ENCODE measurements at regions not wholly inside any gene's neighbourhood (a gene's known extent, or its start where the extent isn't known, plus 50 kb on each side); places are given as distances from the start of the nearest gene placed in this dataset.

DNA sequence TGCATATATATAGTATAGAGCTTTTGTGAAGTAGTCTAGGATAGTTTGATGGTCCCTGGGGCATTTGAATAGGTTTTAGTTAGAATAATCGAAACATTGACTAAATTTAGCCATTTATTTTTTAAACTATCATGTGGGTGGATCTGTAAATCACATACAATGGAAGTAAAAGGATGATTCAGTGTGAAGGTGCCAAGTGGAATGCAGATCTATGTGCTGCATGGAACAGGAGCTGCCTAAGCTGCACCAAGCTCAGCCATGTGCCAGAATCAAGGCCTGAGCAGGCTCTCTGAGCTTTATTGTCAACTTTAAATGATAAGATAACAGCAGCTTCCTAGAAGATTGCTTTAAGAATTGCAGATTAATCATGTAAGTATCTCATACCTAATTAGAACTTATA lies 1996.2 kb upstream of the PIK3C3 start:
- no peak overlapping the region for H3K4me3 Mint-ChIP-seq
- TF ChIP-seq, protein P1, sequence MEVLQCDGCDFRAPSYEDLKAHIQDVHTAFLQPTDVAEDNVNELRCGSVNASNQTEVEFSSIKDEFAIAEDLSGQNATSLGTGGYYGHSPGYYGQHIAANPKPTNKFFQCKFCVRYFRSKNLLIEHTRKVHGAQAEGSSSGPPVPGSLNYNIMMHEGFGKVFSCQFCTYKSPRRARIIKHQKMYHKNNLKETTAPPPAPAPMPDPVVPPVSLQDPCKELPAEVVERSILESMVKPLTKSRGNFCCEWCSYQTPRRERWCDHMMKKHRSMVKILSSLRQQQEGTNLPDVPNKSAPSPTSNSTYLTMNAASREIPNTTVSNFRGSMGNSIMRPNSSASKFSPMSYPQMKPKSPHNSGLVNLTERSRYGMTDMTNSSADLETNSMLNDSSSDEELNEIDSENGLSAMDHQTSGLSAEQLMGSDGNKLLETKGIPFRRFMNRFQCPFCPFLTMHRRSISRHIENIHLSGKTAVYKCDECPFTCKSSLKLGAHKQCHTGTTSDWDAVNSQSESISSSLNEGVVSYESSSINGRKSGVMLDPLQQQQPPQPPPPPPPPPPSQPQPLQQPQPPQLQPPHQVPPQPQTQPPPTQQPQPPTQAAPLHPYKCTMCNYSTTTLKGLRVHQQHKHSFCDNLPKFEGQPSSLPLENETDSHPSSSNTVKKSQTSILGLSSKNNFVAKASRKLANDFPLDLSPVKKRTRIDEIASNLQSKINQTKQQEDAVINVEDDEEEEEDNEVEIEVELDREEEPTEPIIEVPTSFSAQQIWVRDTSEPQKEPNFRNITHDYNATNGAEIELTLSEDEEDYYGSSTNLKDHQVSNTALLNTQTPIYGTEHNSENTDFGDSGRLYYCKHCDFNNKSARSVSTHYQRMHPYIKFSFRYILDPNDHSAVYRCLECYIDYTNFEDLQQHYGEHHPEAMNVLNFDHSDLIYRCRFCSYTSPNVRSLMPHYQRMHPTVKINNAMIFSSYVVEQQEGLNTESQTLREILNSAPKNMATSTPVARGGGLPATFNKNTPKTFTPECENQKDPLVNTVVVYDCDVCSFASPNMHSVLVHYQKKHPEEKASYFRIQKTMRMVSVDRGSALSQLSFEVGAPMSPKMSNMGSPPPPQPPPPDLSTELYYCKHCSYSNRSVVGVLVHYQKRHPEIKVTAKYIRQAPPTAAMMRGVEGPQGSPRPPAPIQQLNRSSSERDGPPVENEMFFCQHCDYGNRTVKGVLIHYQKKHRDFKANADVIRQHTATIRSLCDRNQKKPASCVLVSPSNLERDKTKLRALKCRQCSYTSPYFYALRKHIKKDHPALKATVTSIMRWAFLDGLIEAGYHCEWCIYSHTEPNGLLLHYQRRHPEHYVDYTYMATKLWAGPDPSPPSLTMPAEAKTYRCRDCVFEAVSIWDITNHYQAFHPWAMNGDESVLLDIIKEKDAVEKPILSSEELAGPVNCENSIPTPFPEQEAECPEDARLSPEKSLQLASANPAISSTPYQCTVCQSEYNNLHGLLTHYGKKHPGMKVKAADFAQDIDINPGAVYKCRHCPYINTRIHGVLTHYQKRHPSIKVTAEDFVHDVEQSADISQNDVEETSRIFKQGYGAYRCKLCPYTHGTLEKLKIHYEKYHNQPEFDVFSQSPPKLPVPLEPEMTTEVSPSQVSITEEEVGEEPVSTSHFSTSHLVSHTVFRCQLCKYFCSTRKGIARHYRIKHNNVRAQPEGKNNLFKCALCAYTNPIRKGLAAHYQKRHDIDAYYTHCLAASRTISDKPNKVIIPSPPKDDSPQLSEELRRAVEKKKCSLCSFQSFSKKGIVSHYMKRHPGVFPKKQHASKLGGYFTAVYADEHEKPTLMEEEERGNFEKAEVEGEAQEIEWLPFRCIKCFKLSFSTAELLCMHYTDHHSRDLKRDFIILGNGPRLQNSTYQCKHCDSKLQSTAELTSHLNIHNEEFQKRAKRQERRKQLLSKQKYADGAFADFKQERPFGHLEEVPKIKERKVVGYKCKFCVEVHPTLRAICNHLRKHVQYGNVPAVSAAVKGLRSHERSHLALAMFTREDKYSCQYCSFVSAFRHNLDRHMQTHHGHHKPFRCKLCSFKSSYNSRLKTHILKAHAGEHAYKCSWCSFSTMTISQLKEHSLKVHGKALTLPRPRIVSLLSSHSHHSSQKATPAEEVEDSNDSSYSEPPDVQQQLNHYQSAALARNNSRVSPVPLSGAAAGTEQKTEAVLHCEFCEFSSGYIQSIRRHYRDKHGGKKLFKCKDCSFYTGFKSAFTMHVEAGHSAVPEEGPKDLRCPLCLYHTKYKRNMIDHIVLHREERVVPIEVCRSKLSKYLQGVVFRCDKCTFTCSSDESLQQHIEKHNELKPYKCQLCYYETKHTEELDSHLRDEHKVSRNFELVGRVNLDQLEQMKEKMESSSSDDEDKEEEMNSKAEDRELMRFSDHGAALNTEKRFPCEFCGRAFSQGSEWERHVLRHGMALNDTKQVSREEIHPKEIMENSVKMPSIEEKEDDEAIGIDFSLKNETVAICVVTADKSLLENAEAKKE (CRISPR knock-in tag; IDR thresholded peaks at IDR 0.05) = no peak
- no peak for TF ChIP-seq JUNB (IDR thresholded peaks at IDR 0.05; ENCODE audit: unreplicated experiment)
- TF ChIP-seq, protein P2, sequence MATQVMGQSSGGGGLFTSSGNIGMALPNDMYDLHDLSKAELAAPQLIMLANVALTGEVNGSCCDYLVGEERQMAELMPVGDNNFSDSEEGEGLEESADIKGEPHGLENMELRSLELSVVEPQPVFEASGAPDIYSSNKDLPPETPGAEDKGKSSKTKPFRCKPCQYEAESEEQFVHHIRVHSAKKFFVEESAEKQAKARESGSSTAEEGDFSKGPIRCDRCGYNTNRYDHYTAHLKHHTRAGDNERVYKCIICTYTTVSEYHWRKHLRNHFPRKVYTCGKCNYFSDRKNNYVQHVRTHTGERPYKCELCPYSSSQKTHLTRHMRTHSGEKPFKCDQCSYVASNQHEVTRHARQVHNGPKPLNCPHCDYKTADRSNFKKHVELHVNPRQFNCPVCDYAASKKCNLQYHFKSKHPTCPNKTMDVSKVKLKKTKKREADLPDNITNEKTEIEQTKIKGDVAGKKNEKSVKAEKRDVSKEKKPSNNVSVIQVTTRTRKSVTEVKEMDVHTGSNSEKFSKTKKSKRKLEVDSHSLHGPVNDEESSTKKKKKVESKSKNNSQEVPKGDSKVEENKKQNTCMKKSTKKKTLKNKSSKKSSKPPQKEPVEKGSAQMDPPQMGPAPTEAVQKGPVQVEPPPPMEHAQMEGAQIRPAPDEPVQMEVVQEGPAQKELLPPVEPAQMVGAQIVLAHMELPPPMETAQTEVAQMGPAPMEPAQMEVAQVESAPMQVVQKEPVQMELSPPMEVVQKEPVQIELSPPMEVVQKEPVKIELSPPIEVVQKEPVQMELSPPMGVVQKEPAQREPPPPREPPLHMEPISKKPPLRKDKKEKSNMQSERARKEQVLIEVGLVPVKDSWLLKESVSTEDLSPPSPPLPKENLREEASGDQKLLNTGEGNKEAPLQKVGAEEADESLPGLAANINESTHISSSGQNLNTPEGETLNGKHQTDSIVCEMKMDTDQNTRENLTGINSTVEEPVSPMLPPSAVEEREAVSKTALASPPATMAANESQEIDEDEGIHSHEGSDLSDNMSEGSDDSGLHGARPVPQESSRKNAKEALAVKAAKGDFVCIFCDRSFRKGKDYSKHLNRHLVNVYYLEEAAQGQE (IDR thresholded peaks at IDR 0.05; ENCODE audit: unreplicated experiment) = no peak
- TF ChIP-seq ZNF331 (CRISPR knock-in tag; IDR thresholded peaks at IDR 0.05; ENCODE audit: low read depth) = no peak
- TF ChIP-seq, protein P3, sequence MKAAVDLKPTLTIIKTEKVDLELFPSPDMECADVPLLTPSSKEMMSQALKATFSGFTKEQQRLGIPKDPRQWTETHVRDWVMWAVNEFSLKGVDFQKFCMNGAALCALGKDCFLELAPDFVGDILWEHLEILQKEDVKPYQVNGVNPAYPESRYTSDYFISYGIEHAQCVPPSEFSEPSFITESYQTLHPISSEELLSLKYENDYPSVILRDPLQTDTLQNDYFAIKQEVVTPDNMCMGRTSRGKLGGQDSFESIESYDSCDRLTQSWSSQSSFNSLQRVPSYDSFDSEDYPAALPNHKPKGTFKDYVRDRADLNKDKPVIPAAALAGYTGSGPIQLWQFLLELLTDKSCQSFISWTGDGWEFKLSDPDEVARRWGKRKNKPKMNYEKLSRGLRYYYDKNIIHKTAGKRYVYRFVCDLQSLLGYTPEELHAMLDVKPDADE (IDR thresholded peaks at IDR 0.05) = no peak
- no peak for TF ChIP-seq POLR2AphosphoS5 (IDR thresholded peaks at IDR 0.05; ENCODE audit: low read depth)
- no peak for TF ChIP-seq CREB1 (CRISPR knock-in tag; IDR thresholded peaks at IDR 0.05; ENCODE audit: low read depth)
- TF ChIP-seq STAT1 (IDR thresholded peaks at IDR 0.05; ENCODE audit: unreplicated experiment) = no peak
- no peak for TF ChIP-seq EZH2phosphoT487 (IDR thresholded peaks at IDR 0.05; ENCODE audit: unreplicated experiment)
- no peak for TF ChIP-seq EZH2 (IDR thresholded peaks at IDR 0.05; ENCODE audit: low read depth, unreplicated experiment)
- no peak for TF ChIP-seq ZNF114 (CRISPR knock-in tag; IDR thresholded peaks at IDR 0.05)
- TF ChIP-seq NANOG (IDR thresholded peaks at IDR 0.05; ENCODE audit: borderline replicate concordance) = no peak
- TF ChIP-seq, protein P4, sequence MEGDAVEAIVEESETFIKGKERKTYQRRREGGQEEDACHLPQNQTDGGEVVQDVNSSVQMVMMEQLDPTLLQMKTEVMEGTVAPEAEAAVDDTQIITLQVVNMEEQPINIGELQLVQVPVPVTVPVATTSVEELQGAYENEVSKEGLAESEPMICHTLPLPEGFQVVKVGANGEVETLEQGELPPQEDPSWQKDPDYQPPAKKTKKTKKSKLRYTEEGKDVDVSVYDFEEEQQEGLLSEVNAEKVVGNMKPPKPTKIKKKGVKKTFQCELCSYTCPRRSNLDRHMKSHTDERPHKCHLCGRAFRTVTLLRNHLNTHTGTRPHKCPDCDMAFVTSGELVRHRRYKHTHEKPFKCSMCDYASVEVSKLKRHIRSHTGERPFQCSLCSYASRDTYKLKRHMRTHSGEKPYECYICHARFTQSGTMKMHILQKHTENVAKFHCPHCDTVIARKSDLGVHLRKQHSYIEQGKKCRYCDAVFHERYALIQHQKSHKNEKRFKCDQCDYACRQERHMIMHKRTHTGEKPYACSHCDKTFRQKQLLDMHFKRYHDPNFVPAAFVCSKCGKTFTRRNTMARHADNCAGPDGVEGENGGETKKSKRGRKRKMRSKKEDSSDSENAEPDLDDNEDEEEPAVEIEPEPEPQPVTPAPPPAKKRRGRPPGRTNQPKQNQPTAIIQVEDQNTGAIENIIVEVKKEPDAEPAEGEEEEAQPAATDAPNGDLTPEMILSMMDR (conservative IDR thresholded peaks at IDR 0.05; ENCODE audit: low read depth in 2 of 2) = no peak

More for the DNA sequence above, 1996.2 kb upstream of the PIK3C3 start:
- H3K4me2 ChIP-seq = no peak overlapping the region
- no peaks in the 10 kb centered on the region; the same call in 2 of the 3 replicates for H3K9me3 Mint-ChIP-seq
- H3K9me2 ChIP-seq (ENCODE audit: insufficient read depth) = no peaks in the 10 kb centered on the region
- DNase-seq (ENCODE audit: low spot score) = no peak
- no peak overlapping the region for H3K4me3 ChIP-seq
- H3F3A ChIP-seq (replicated peaks; ENCODE audit: low read depth) = no peaks in the 10 kb centered on the region
- H3K4me1 ChIP-seq (ENCODE audit: insufficient read depth) = no peaks in the 10 kb centered on the region
- no peak overlapping the region for H3K27ac Mint-ChIP-seq
- no peaks in the 10 kb centered on the region for H3K36me3 Mint-ChIP-seq (ENCODE audit: low read depth)
- no peaks in the 10 kb centered on the region for H4K20me1 ChIP-seq (replicated peaks; ENCODE audit: insufficient read depth)
- H2AFZ ChIP-seq = no peak overlapping the region
- H3K27ac ChIP-seq (ENCODE audit: low read depth) = no peak overlapping the region
- no peaks in the 10 kb centered on the region for H3K27me3 ChIP-seq (ENCODE audit: insufficient read depth)
- H3K79me2 ChIP-seq (replicated peaks; ENCODE audit: insufficient read depth) = no peaks in the 10 kb centered on the region
- peaks cover 3% of the 10 kb centered on the region; the same call in 2 of the 3 replicates for H3K4me1 Mint-ChIP-seq
- no peaks in the 10 kb centered on the region for H3K36me3 ChIP-seq (ENCODE audit: insufficient read depth)
- no peak for ATAC-seq
- peaks cover 2% of the 10 kb centered on the region for H3K27me3 Mint-ChIP-seq (ENCODE audit: insufficient read depth, low read depth, poor library complexity)

All from GM23338 (cell line).